ENCODE measurements at regions not wholly inside any gene's neighbourhood (a gene's known extent, or its start where the extent isn't known, plus 50 kb on each side); places are given as distances from the start of the nearest gene placed in this dataset.

- TF ChIP-seq CTCF (IDR thresholded peaks at IDR 0.05; ENCODE audit: low read length) (no peak), EZH2 (IDR thresholded peaks at IDR 0.05; ENCODE audit: borderline replicate concordance, low read length) (no peak)
These were observed 81.9 kb upstream of the WLS start for GRCh38 chr1:68314151-68314780.

Measured in OCI-LY1 (cell line).